T-helper 2 cell treated with Interferon-gamma antibody and Interleukin-4, amounts not matched to agents 5 μg/mL and 100 μg/mL, for 36 hours (primary cell): ENCODE measurements at regions not wholly inside any gene's neighbourhood (a gene's known extent, or its start where the extent isn't known, plus 50 kb on each side); places are given as distances from the start of the nearest gene placed in this dataset.

Experiments
- DNase-seq: peaks from one replicate; pipeline ENCODE4 v3.0.0; 2021; ENCODE audit warnings: low spot score
- H3K27ac Mint-ChIP-seq: one replicate; pipeline ENCODE4 v1.8.0; 2021; ENCODE audit warnings: mild to moderate bottlenecking, mixed read lengths
- H3K27me3 Mint-ChIP-seq: one replicate; pipeline ENCODE4 v1.8.0; 2021; ENCODE audit warnings: low read depth, mixed read lengths
- H3K36me3 Mint-ChIP-seq: one replicate; pipeline ENCODE4 v1.8.0; 2021; ENCODE audit warnings: low read depth, mixed read lengths
- H3K4me1 Mint-ChIP-seq: one replicate; pipeline ENCODE4 v1.8.0; 2021; ENCODE audit warnings: low read depth, mixed read lengths
- H3K4me3 Mint-ChIP-seq: one replicate; pipeline ENCODE4 v1.8.0; 2022; ENCODE audit warnings: mild to moderate bottlenecking, moderate library complexity, mixed read lengths
- H3K9me3 Mint-ChIP-seq: one replicate; pipeline ENCODE4 v1.8.0; 2021; ENCODE audit warnings: mixed read lengths

DNA sequence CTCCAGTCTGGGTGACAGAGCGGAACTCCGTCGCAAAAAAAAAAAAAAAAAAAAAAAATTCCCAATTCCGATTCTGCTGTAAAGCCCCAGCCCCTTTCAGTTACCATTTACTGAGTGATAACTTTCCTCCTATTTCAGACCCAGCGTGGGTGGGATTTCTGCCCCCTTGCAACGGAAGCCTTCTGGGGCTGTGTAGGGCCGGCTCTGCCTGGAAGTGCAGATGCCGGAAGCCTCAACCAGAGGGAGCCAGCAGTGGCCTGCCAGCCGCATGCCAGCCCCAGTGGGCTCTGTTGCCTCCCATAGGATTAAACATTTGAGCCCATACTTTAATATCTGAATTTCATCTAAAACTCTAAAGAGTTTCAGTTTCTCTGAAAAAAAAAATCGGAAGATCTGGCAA lies 60.0 kb upstream of the NUP50 start:
- Mint-ChIP-seq H3K4me3 (no peak overlapping the region), H3K27me3 (peaks cover 6% of the 10 kb centered on the region), H3K9me3 (no peaks in the 10 kb centered on the region), H3K4me1 (no peaks in the 10 kb centered on the region), H3K27ac (no peak overlapping the region), H3K36me3 (no peaks in the 10 kb centered on the region)
- no peak for DNase-seq

DNA sequence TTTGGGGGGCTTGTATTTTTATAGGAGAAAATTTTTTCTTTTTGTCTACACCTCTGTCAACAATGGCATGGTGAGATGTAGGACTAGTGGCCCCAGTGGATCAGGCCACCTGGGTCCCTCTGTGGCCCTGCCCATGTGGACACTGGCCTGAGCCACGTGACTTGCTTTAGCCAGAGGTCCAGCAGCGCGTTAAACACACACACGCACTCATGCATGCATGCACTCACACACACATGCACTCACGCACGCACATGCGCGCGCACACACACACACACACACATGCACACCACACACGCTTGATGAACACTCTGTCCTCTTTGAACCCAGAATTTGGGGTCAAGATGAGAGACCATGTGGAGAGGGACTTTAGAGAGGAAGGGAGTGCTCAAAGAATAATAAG lies 59.4 kb upstream of the NUP50 start:
- DNase-seq: no peak
- Mint-ChIP-seq H3K4me3 (no peak overlapping the region), H3K27me3 (peaks cover 6% of the 10 kb centered on the region), H3K27ac (no peak overlapping the region), H3K9me3 (no peaks in the 10 kb centered on the region), H3K4me1 (no peaks in the 10 kb centered on the region), H3K36me3 (no peaks in the 10 kb centered on the region)

- Mint-ChIP-seq H3K4me3 (no peak overlapping the region), H3K27me3 (peaks cover 6% of the 10 kb centered on the region), H3K4me1 (no peaks in the 10 kb centered on the region), H3K36me3 (no peaks in the 10 kb centered on the region), H3K9me3 (no peaks in the 10 kb centered on the region), H3K27ac (no peak overlapping the region)
- DNase-seq: no peak
Measured at GRCh38 chr22:45105281-45105702, 58.4 kb upstream of the NUP50 start.

GRCh38 chr22:45107671-45108070 lies 56.1 kb upstream of the NUP50 start:
- no peaks in the 10 kb centered on the region for H3K4me1 Mint-ChIP-seq

GRCh38 chr22:45112136-45112879 lies 51.4 kb upstream of the NUP50 start:
- Mint-ChIP-seq H3K4me1 (no peaks in the 10 kb centered on the region), H3K27me3 (peaks cover 3% of the 10 kb centered on the region), H3K36me3 (no peaks in the 10 kb centered on the region), H3K27ac (no peak overlapping the region), H3K4me3 (no peak overlapping the region), H3K9me3 (no peaks in the 10 kb centered on the region)
- no peak for DNase-seq

More at GRCh38 chr22:45107671-45108070, 56.1 kb upstream of the NUP50 start:
- Mint-ChIP-seq H3K27ac (no peak overlapping the region), H3K27me3 (no peaks in the 10 kb centered on the region), H3K4me3 (no peak overlapping the region), H3K9me3 (no peaks in the 10 kb centered on the region), H3K36me3 (no peaks in the 10 kb centered on the region)
- no peak for DNase-seq
